Stimulated activated CD4-positive, alpha-beta T cell treated with anti-CD3 and anti-CD28 coated beads, Interleukin-4, amount 100 ng/mL, for 1 hour (primary cell): ENCODE measurements at regions not wholly inside any gene's neighbourhood (a gene's known extent, or its start where the extent isn't known, plus 50 kb on each side); places are given as distances from the start of the nearest gene placed in this dataset.
"Not testable (repeated sequence)": the region's sequence is repeated elsewhere in the genome, so short reads cannot be mapped to it uniquely, and the experiment has no call there.

ENCODE experiments used
- DNase-seq: peaks from one replicate; pipeline ENCODE4 v3.0.0-alpha.2; 2020

- not testable (repeated sequence) for DNase-seq
Measured at GRCh38 chr15:24534032-24534431, 141.5 kb upstream of the NPAP1 start.

DNA sequence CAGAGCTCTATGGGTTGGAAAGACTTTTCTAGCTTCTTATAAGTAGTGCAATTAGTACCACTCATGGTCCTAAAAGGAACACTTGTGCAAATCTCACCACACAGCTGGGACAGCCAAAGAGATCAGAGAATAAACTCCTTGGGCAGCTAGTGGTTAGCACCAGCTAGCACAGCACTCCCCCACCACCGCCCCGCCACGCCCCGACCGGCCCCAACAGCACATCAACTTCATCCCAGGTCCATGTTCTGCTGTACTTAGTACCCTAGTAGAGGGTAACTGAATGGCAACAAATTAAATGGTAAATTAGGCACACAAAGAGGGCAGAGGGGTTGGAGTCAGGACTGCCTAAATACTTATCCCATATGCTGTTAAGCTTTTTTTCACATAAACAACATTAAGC is 118.3 kb upstream of the NPAP1 start:
- not testable (repeated sequence) for DNase-seq

- DNase-seq: no peak
Measured at GRCh38 chr15:24607636-24608035, 67.9 kb upstream of the NPAP1 start.

- DNase-seq: no peak
Measured at GRCh38 chr15:24617646-24618045, 57.9 kb upstream of the NPAP1 start.

DNA sequence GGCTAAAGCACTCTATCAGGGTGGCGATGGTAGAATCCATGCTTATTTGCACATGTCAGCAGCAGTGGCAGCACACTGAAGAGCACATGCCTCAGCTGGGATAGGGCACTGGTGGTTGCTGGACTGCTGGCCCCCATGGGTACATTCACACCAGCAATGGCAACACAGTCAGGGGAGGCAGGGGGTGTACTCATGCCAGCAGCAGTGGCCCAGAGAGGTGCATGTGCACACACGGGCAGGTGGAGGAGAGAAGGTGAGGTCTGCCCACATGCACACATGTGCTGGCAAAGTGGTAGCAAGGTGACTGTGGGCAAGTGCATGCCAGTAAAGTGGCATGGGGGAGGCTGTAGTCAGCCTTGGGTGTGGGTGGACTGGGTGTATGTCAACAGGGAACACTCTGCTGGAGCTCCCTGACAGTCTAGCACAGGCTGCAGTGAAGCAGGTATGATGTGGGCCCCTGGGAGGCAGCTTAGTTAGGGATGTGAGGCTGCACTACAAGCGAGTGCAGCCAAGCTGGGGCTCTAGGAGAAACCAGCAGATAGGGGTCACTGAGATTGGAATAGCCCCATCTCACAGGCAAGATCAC is 53.9 kb upstream of the NPAP1 start:
- no peak for DNase-seq
